ENCODE measurements at regions not wholly inside any gene's neighbourhood (a gene's known extent, or its start where the extent isn't known, plus 50 kb on each side); places are given as distances from the start of the nearest gene placed in this dataset.

- no peak overlapping the region for H3K4me3 ChIP-seq (ENCODE audit: severe bottlenecking)
Measured at GRCh38 chr1:59051007-59051406, 245.9 kb upstream of the FGGY start.

GRCh38 chr1:59052166-59052590 lies 244.7 kb upstream of the FGGY start:
- TF ChIP-seq CTCF (IDR thresholded peaks at IDR 0.05; ENCODE audit: poor library complexity, severe bottlenecking): no peak
- H3K27me3 ChIP-seq (ENCODE audit: insufficient read depth, poor library complexity, severe bottlenecking): no peaks in the 10 kb centered on the region
- no peaks in the 10 kb centered on the region for H3K9me3 ChIP-seq (ENCODE audit: severe bottlenecking)
- DNase-seq (ENCODE audit: low spot score): no peak
- no peak overlapping the region for H3K27ac ChIP-seq (ENCODE audit: poor library complexity, severe bottlenecking)
- no peak overlapping the region for H3K4me3 ChIP-seq (ENCODE audit: severe bottlenecking)
- no peaks in the 10 kb centered on the region for H3K36me3 ChIP-seq (ENCODE audit: low read depth)
- no peak for ATAC-seq (ENCODE audit: low read depth)
- no peaks in the 10 kb centered on the region for H3K4me1 ChIP-seq (ENCODE audit: insufficient read depth, poor library complexity, severe bottlenecking)

More at GRCh38 chr1:59051007-59051406, 245.9 kb upstream of the FGGY start:
- H3K27ac ChIP-seq (ENCODE audit: poor library complexity, severe bottlenecking): no peak overlapping the region
- no peak for TF ChIP-seq CTCF (IDR thresholded peaks at IDR 0.05; ENCODE audit: poor library complexity, severe bottlenecking)
- H3K9me3 ChIP-seq (ENCODE audit: severe bottlenecking): no peaks in the 10 kb centered on the region
- ATAC-seq (ENCODE audit: low read depth) (no peak), DNase-seq (ENCODE audit: low spot score) (no peak)
- H3K36me3 ChIP-seq (ENCODE audit: low read depth): no peaks in the 10 kb centered on the region
- no peaks in the 10 kb centered on the region for H3K27me3 ChIP-seq (ENCODE audit: insufficient read depth, poor library complexity, severe bottlenecking)
- no peaks in the 10 kb centered on the region for H3K4me1 ChIP-seq (ENCODE audit: insufficient read depth, poor library complexity, severe bottlenecking)

- Histone ChIP-seq H3K4me1 (ENCODE audit: insufficient read depth, poor library complexity, severe bottlenecking) (peaks cover 4% of the 10 kb centered on the region), H3K4me3 (ENCODE audit: severe bottlenecking) (no peak overlapping the region), H3K27me3 (ENCODE audit: insufficient read depth, poor library complexity, severe bottlenecking) (no peaks in the 10 kb centered on the region), H3K36me3 (ENCODE audit: low read depth) (no peaks in the 10 kb centered on the region), H3K9me3 (ENCODE audit: severe bottlenecking) (no peaks in the 10 kb centered on the region), H3K27ac (ENCODE audit: poor library complexity, severe bottlenecking) (no peak overlapping the region)
- DNase-seq (ENCODE audit: low spot score) (no peak), ATAC-seq (ENCODE audit: low read depth) (no peak)
- TF ChIP-seq CTCF (IDR thresholded peaks at IDR 0.05; ENCODE audit: poor library complexity, severe bottlenecking): no peak
Measured at GRCh38 chr1:59054172-59054571, 242.7 kb upstream of the FGGY start.

GRCh38 chr1:59055908-59056719 lies 240.8 kb upstream of the FGGY start:
- no peak for TF ChIP-seq CTCF (IDR thresholded peaks at IDR 0.05; ENCODE audit: poor library complexity, severe bottlenecking)
- no peaks in the 10 kb centered on the region for H3K9me3 ChIP-seq (ENCODE audit: severe bottlenecking)
- H3K4me3 ChIP-seq (ENCODE audit: severe bottlenecking): no peak overlapping the region
- H3K36me3 ChIP-seq (ENCODE audit: low read depth): no peaks in the 10 kb centered on the region
- H3K27ac ChIP-seq (ENCODE audit: poor library complexity, severe bottlenecking): no peak overlapping the region
- H3K27me3 ChIP-seq (ENCODE audit: insufficient read depth, poor library complexity, severe bottlenecking): no peaks in the 10 kb centered on the region
- ATAC-seq (ENCODE audit: low read depth) (no peak), DNase-seq (ENCODE audit: low spot score) (no peak)
- peaks cover 4% of the 10 kb centered on the region for H3K4me1 ChIP-seq (ENCODE audit: insufficient read depth, poor library complexity, severe bottlenecking)

- ATAC-seq (ENCODE audit: low read depth) (peak; percentile 76), DNase-seq (ENCODE audit: low spot score) (no peak)
- H3K27me3 ChIP-seq (ENCODE audit: insufficient read depth, poor library complexity, severe bottlenecking): no peaks in the 10 kb centered on the region
- no peak for TF ChIP-seq CTCF (IDR thresholded peaks at IDR 0.05; ENCODE audit: poor library complexity, severe bottlenecking)
- H3K9me3 ChIP-seq (ENCODE audit: severe bottlenecking): no peaks in the 10 kb centered on the region
- H3K4me1 ChIP-seq (ENCODE audit: insufficient read depth, poor library complexity, severe bottlenecking): peaks cover 4% of the 10 kb centered on the region
- no peak overlapping the region for H3K4me3 ChIP-seq (ENCODE audit: severe bottlenecking)
- no peaks in the 10 kb centered on the region for H3K36me3 ChIP-seq (ENCODE audit: low read depth)
- no peak overlapping the region for H3K27ac ChIP-seq (ENCODE audit: poor library complexity, severe bottlenecking)
Measured at GRCh38 chr1:59057211-59057694, 239.6 kb upstream of the FGGY start.
